Fibroblast of skin of right quadriceps (primary cell): ENCODE measurements at regions not wholly inside any gene's neighbourhood (a gene's known extent, or its start where the extent isn't known, plus 50 kb on each side); places are given as distances from the start of the nearest gene placed in this dataset.
"Not testable (repeated sequence)": the region's sequence is repeated elsewhere in the genome, so short reads cannot be mapped to it uniquely, and the experiment has no call there.

Source experiments
- DNase-seq: peaks from one replicate; pipeline ENCODE4 v3.0.0-alpha.2; 2013

GRCh38 chr16:60646631-60647030 is 1389.6 kb downstream of the CDH8 start:
- DNase-seq, result no peak

GRCh38 chr16:60645541-60645940 is 1390.7 kb downstream of the CDH8 start:
- no peak for DNase-seq

- peak; percentile 75 for DNase-seq
Measured at GRCh38 chr16:60642956-60643355, 1393.3 kb downstream of the CDH8 start.

GRCh38 chr16:60641067-60641665 is 1395.1 kb downstream of the CDH8 start:
- DNase-seq, result no peak

- DNase-seq, result peak; percentile 3
Measured at GRCh38 chr16:60640038-60640437, 1396.2 kb downstream of the CDH8 start.

GRCh38 chr16:60636636-60637035 is 1399.6 kb downstream of the CDH8 start:
- not testable (repeated sequence) for DNase-seq

GRCh38 chr16:60636117-60636516 is 1400.1 kb downstream of the CDH8 start:
- no peak for DNase-seq

GRCh38 chr16:60635548-60635947 is 1400.7 kb downstream of the CDH8 start:
- DNase-seq, result no peak

- no peak for DNase-seq
Measured at GRCh38 chr16:60611844-60612243, 1424.4 kb downstream of the CDH8 start.

GRCh38 chr16:60608971-60609370 is 1427.3 kb downstream of the CDH8 start:
- no peak for DNase-seq

GRCh38 chr16:60605652-60606051 is 1430.6 kb downstream of the CDH8 start:
- not testable (repeated sequence) for DNase-seq

- no peak for DNase-seq
Measured at GRCh38 chr16:60605176-60605575, 1431.1 kb downstream of the CDH8 start.

GRCh38 chr16:60586493-60586892 is 1449.7 kb downstream of the CDH8 start:
- no peak for DNase-seq

GRCh38 chr16:60582528-60582927 is 1453.7 kb downstream of the CDH8 start:
- DNase-seq, result no peak

- no peak for DNase-seq
Measured at GRCh38 chr16:60566901-60567300, 1469.3 kb downstream of the CDH8 start.

GRCh38 chr16:60564588-60564987 is 1471.7 kb downstream of the CDH8 start:
- no peak for DNase-seq

GRCh38 chr16:60563166-60563565 is 1473.1 kb downstream of the CDH8 start:
- DNase-seq, result no peak

GRCh38 chr16:60558936-60559335 is 1477.3 kb downstream of the CDH8 start:
- DNase-seq, result no peak

- no peak for DNase-seq
Measured at GRCh38 chr16:60553090-60553757, 1483.0 kb downstream of the CDH8 start.

GRCh38 chr16:60541535-60541934 is 1494.7 kb downstream of the CDH8 start:
- DNase-seq, result no peak

- peak; percentile 15 for DNase-seq
Measured at GRCh38 chr16:60510941-60511340, 1525.3 kb downstream of the CDH8 start.

GRCh38 chr16:60510208-60510607 is 1526.0 kb downstream of the CDH8 start:
- DNase-seq, result no peak

- DNase-seq, result no peak
Measured at GRCh38 chr16:60491273-60491672, 1545.0 kb downstream of the CDH8 start.

GRCh38 chr16:60485872-60486489 is 1550.3 kb downstream of the CDH8 start:
- DNase-seq, result no peak
